HCT116 (cell line): ENCODE measurements at regions not wholly inside any gene's neighbourhood (a gene's known extent, or its start where the extent isn't known, plus 50 kb on each side); places are given as distances from the start of the nearest gene placed in this dataset.

Source experiments
- ATAC-seq: fragments of 200-7000 bp; cut with Tn5 transposase; 2 replicates; pipeline ENCODE4 v1.9.1; 2020; ENCODE audit warnings: mild to moderate bottlenecking, moderate library complexity
- BruUV-seq: library from RNA; stranded (reverse); fragments of 400-500 nt; replicated peaks from 2 replicates; lab custom pipeline; 2021; lab: Mats Ljungman, UMichigan
- CTCF ChIA-PET: fragments of 300-600 bp; sonication (Branson Sonifier 250); formaldehyde crosslinking; loops from one replicate; lab custom pipeline; 2021; ENCODE audit warnings: antibody characterized with exemption; lab: Charles Lee
- POLR2A ChIA-PET: fragments of 300-600, 350-600 bp; sonication (Branson Sonifier 250); formaldehyde crosslinking; loops from one replicate; lab custom pipeline; 2021; ENCODE audit warnings: antibody characterized with exemption; lab: Charles Lee
- RAD21 ChIA-PET, 2 experiments: fragments of 300-600 bp; sonication (Branson Sonifier 250); formaldehyde crosslinking; loops; one replicate each; lab custom pipeline; 2023; ENCODE audit warnings: low total read pairs in 2 of 2; ENCODE audit not compliant: uncharacterized antibody in 2 of 2, unreplicated experiment in 2 of 2, low non-redundant PET in 1 of 2; lab: Charles Lee
- DNase-seq: peaks from one replicate; pipeline ENCODE4 v3.0.0-alpha.2; 2010; ENCODE audit warnings: low read depth, low spot score
- H2AFZ ChIP-seq: fragments of 200-600 bp; shearing (Covaris generic), sonication (generic); 2 replicates; pipeline ENCODE4 v1.6.1; 2017; ENCODE audit warnings: low read depth, mixed run types, mixed read lengths, antibody characterized with exemption, low read length; ENCODE audit not compliant: poor library complexity, severe bottlenecking
- H3K27ac ChIP-seq: 2 replicates; pipeline ENCODE4 v1.5.1; 2012; ENCODE audit warnings: low read depth, low read length
- H3K27me3 ChIP-seq: fragments of 200-600 bp; sonication (generic); 2 replicates; pipeline ENCODE4 v1.6.1; 2016; ENCODE audit warnings: mixed run types, low read length, mixed read lengths; ENCODE audit not compliant: insufficient read depth
- H3K36me3 ChIP-seq, 2 experiments: fragments of 200-500 bp in 1 of 2; fragments of 200-600 bp in 1 of 2; sonication (Bioruptor generic) in 1 of 2; sonication (generic) in 1 of 2; 2 replicates each; pipeline versions ENCODE4 v1.5.1 to v1.6.1; 2014 to 2016; ENCODE audit warnings: low read length in 2 of 2, inconsistent platforms in 1 of 2, mixed read lengths in 1 of 2, mixed run types in 1 of 2; ENCODE audit not compliant: insufficient read depth in 2 of 2, control insufficient read depth in 1 of 2
- H3K4me1 ChIP-seq, 2 experiments: fragments of 200-600 bp in 1 of 2; sonication (generic) in 1 of 2; 2 replicates each; pipeline versions ENCODE4 v1.5.1 to v1.6.1; 2012 to 2017; ENCODE audit warnings: low read length in 2 of 2, inconsistent platforms in 1 of 2, mild to moderate bottlenecking in 1 of 2, mixed read lengths in 1 of 2, mixed run types in 1 of 2, moderate library complexity in 1 of 2; ENCODE audit not compliant: insufficient read depth in 2 of 2, control insufficient read depth in 1 of 2
- H3K4me2 ChIP-seq: fragments of 200-600 bp; sonication (generic); 2 replicates; pipeline ENCODE4 v1.6.1; 2017; ENCODE audit warnings: mixed run types, low read length, mixed read lengths
- H3K4me3 ChIP-seq, 2 experiments: fragments of 200-600 bp in 1 of 2; sonication (generic) in 1 of 2; replicated peaks in 1 of 2; 2 replicates each; pipeline ENCODE4 v1.5.1; 2011 to 2016; ENCODE audit warnings: low read length in 2 of 2, control low read depth in 1 of 2, low read depth in 1 of 2, mild to moderate bottlenecking in 1 of 2, mixed read lengths in 1 of 2, mixed run types in 1 of 2
- H3K79me2 ChIP-seq: fragments of 200-600 bp; sonication (generic); 2 replicates; pipeline ENCODE4 v1.6.1; 2017; ENCODE audit warnings: mild to moderate bottlenecking, mixed run types, low read length, moderate library complexity, mixed read lengths; ENCODE audit not compliant: insufficient read depth
- H3K9ac ChIP-seq: fragments of 200-600 bp; sonication (generic); 2 replicates; pipeline ENCODE4 v1.6.1; 2016; ENCODE audit warnings: low read length, mixed read lengths
- H3K9me2 ChIP-seq: fragments of 200-600 bp; sonication (generic), shearing (Covaris generic); 2 replicates; pipeline ENCODE4 v1.6.1; 2017; ENCODE audit warnings: mixed run types, mild to moderate bottlenecking, moderate library complexity; ENCODE audit not compliant: insufficient read depth
- H3K9me3 ChIP-seq, 2 experiments: fragments of 200-500 bp in 1 of 2; fragments of 200-600 bp in 1 of 2; sonication (Bioruptor generic) in 1 of 2; sonication (generic) in 1 of 2; 2 replicates each; pipeline ENCODE4 v1.6.1; 2014 to 2017; ENCODE audit warnings: low read length in 2 of 2, mixed read lengths in 2 of 2, inconsistent platforms in 1 of 2, low read depth in 1 of 2, mild to moderate bottlenecking in 1 of 2, mixed run types in 1 of 2, moderate library complexity in 1 of 2; ENCODE audit not compliant: control insufficient read depth in 1 of 2, insufficient read depth in 1 of 2
- H4K20me1 ChIP-seq: fragments of 200-600 bp; sonication (generic), shearing (Covaris generic); 2 replicates; pipeline ENCODE4 v1.6.1; 2017; ENCODE audit warnings: mixed run types, mild to moderate bottlenecking, moderate library complexity; ENCODE audit not compliant: insufficient read depth
- CBX3 ChIP-seq: IDR thresholded peaks from 2 replicates; pipeline ENCODE4 v1.6.1; 2012; ENCODE audit warnings: low read depth
- POLR2AphosphoS5 ChIP-seq: IDR thresholded peaks from 2 replicates; pipeline ENCODE4 v1.6.1; 2011; ENCODE audit warnings: mild to moderate bottlenecking, low read depth, low read length, moderate library complexity
- RAD21 ChIP-seq: IDR thresholded peaks from 2 replicates; pipeline ENCODE4 v1.6.1; 2012; ENCODE audit warnings: low read depth, mild to moderate bottlenecking
- SIN3A ChIP-seq: IDR thresholded peaks from 2 replicates; pipeline ENCODE4 v1.6.1; 2012; ENCODE audit warnings: low read depth
- ZBTB33 ChIP-seq: IDR thresholded peaks from 2 replicates; pipeline ENCODE4 v1.6.1; 2011; ENCODE audit warnings: mild to moderate bottlenecking, low read length, moderate library complexity; ENCODE audit not compliant: insufficient replicate concordance; ENCODE audit errors: extremely low read depth
- ZFX ChIP-seq: fragments of 450-650 bp; IDR thresholded peaks from 2 replicates; pipeline ENCODE4 v1.6.1; 2017
- ZNF274 ChIP-seq: fragments of 200-500 bp; sonication (Bioruptor generic); IDR thresholded peaks from 2 replicates; pipeline ENCODE4 v1.6.1; 2014; ENCODE audit warnings: mild to moderate bottlenecking, low read depth, low read length, inconsistent platforms
- intact Hi-C: fragments of 100-400 bp; cut with micrococcal nuclease; formaldehyde crosslinking; loops from 2 replicates; pipeline ENCODE4 v1.10.0; 2022
- TF ChIP-seq, protein P1 (sequence below): IDR thresholded peaks from 2 replicates; pipeline ENCODE4 v1.6.1; 2012

GRCh38 chr9:81445331-81445921, 243.9 kb downstream of the TLE1 start:
- Histone ChIP-seq H3K9me3 (no peaks in the 10 kb centered on the region), H3K79me2 (no peaks in the 10 kb centered on the region), H3K36me3 (no peaks in the 10 kb centered on the region), H4K20me1 (no peaks in the 10 kb centered on the region), H2AFZ (no peak overlapping the region), H3K27me3 (no peaks in the 10 kb centered on the region), H3K4me3 (no peak overlapping the region), H3K27ac (no peak overlapping the region), H3K9me2 (no peaks in the 10 kb centered on the region), H3K4me1 (no peaks in the 10 kb centered on the region), H3K4me2 (no peak overlapping the region), H3K9ac (no peak overlapping the region)
- POLR2A ChIA-PET = no interaction called here
- CTCF ChIA-PET = no interaction called here
- TF ChIP-seq ZBTB33 (no peak), ZFX (no peak), POLR2AphosphoS5 (no peak)
- TF ChIP-seq, protein P1, sequence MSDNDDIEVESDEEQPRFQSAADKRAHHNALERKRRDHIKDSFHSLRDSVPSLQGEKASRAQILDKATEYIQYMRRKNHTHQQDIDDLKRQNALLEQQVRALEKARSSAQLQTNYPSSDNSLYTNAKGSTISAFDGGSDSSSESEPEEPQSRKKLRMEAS = no peak
- RAD21 ChIA-PET = no interaction called here
- ATAC-seq = no peak
- no peak for DNase-seq
- intact Hi-C loops = no loop called here
- BruUV-seq = no TSS peak

GRCh38 chr9:81431641-81432040, 257.7 kb downstream of the TLE1 start:
- no peak overlapping the region for H3K27ac ChIP-seq
- H3K4me3 ChIP-seq = no peak overlapping the region
- no peaks in the 10 kb centered on the region for H3K9me2 ChIP-seq
- no TSS peak for BruUV-seq
- no peak overlapping the region for H2AFZ ChIP-seq
- TF ChIP-seq CBX3 (no peak), SIN3A (no peak), RAD21 (no peak), ZNF274 (no peak), POLR2AphosphoS5 (no peak)
- TF ChIP-seq, protein P1 = no peak
- no peak for ATAC-seq
- no peaks in the 10 kb centered on the region for H3K36me3 ChIP-seq
- POLR2A ChIA-PET = no interaction called here
- H4K20me1 ChIP-seq = no peaks in the 10 kb centered on the region
- H3K9me3 ChIP-seq = no peaks in the 10 kb centered on the region; a peak in 2 of 4 replicates
- no peak overlapping the region for H3K4me2 ChIP-seq
- H3K9ac ChIP-seq = no peak overlapping the region
- RAD21 ChIA-PET = no interaction called here
- no peaks in the 10 kb centered on the region for H3K27me3 ChIP-seq
- H3K4me1 ChIP-seq = no peaks in the 10 kb centered on the region
- no peaks in the 10 kb centered on the region for H3K79me2 ChIP-seq
- intact Hi-C loops = no loop called here
- DNase-seq = no peak
- CTCF ChIA-PET = no interaction called here
